Fibroblast of lung (primary cell): ENCODE measurements at regions not wholly inside any gene's neighbourhood (a gene's known extent, or its start where the extent isn't known, plus 50 kb on each side); places are given as distances from the start of the nearest gene placed in this dataset.

Source experiments
- DNase-seq, 2 donors: peaks; one replicate each; pipeline versions ENCODE4 v3.0.0 to v3.0.0-alpha.2; 2010; ENCODE audit warnings: low read depth in 2 of 2
- H2AFZ ChIP-seq: 2 replicates; pipeline ENCODE4 v1.5.1; 2012; ENCODE audit warnings: low read length, control low read depth, inconsistent platforms
- H3K27ac ChIP-seq: 2 replicates; pipeline ENCODE4 v1.5.1; 2011; ENCODE audit warnings: low read length, control low read depth; ENCODE audit not compliant: insufficient read depth
- H3K27me3 ChIP-seq: 2 replicates; pipeline ENCODE4 v1.5.1; 2011; ENCODE audit warnings: mild to moderate bottlenecking, low read length; ENCODE audit not compliant: control insufficient read depth, insufficient read depth
- H3K36me3 ChIP-seq: 2 replicates; pipeline ENCODE4 v1.5.1; 2011; ENCODE audit warnings: low read length; ENCODE audit not compliant: control insufficient read depth, insufficient read depth
- H3K4me1 ChIP-seq: 2 replicates; pipeline ENCODE4 v1.5.1; 2011; ENCODE audit warnings: low read length; ENCODE audit not compliant: control insufficient read depth, insufficient read depth; ENCODE audit errors: extremely low read depth
- H3K4me2 ChIP-seq: 2 replicates; pipeline ENCODE4 v1.5.1; 2011; ENCODE audit warnings: low read length, control low read depth; ENCODE audit not compliant: insufficient read depth; ENCODE audit errors: extremely low read depth
- H3K4me3 ChIP-seq, 4 experiments: fragments of 200-600 bp in 1 of 4; sonication (generic) in 1 of 4; replicated peaks in 1 of 4; 2 replicates each; pipeline ENCODE4 v1.5.1; 2011 to 2016; ENCODE audit warnings: low read length in 4 of 4, low read depth in 3 of 4, mild to moderate bottlenecking in 3 of 4, control low read depth in 2 of 4, inconsistent platforms in 1 of 4, mixed read lengths in 1 of 4; ENCODE audit not compliant: insufficient read depth in 1 of 4; ENCODE audit errors: control extremely low read depth in 1 of 4
- H3K79me2 ChIP-seq: 2 replicates; pipeline ENCODE4 v1.5.1; 2012; ENCODE audit warnings: mild to moderate bottlenecking, low read length, inconsistent platforms; ENCODE audit not compliant: control insufficient read depth, insufficient read depth
- H3K9ac ChIP-seq: 2 replicates; pipeline ENCODE4 v1.5.1; 2011; ENCODE audit warnings: mild to moderate bottlenecking, low read length, control low read depth; ENCODE audit not compliant: insufficient read depth
- H3K9me3 ChIP-seq: 2 replicates; pipeline ENCODE4 v1.5.1; 2012; ENCODE audit warnings: low read depth, low read length; ENCODE audit not compliant: control insufficient read depth, insufficient read depth
- H4K20me1 ChIP-seq: 2 replicates; pipeline ENCODE4 v1.5.1; 2011; ENCODE audit warnings: low read length; ENCODE audit not compliant: control insufficient read depth, insufficient read depth; ENCODE audit errors: extremely low read depth
- EZH2 ChIP-seq: IDR thresholded peaks from 2 replicates; pipeline ENCODE4 v1.5.1; 2012; ENCODE audit warnings: low read length, control low read depth, mild to moderate bottlenecking; ENCODE audit errors: missing control alignments
- TF ChIP-seq, protein P1 (sequence below), 2 donors: IDR thresholded peaks in 1 of 2; conservative IDR thresholded peaks in 1 of 2; 1 replicate in 1 of 2; 2 replicates in 1 of 2; pipeline ENCODE4 v1.5.1; 2011 to 2012; ENCODE audit warnings: low read length in 2 of 2, control low read depth in 1 of 2, inconsistent platforms in 1 of 2, low read depth in 1 of 2, mild to moderate bottlenecking in 1 of 2

DNA sequence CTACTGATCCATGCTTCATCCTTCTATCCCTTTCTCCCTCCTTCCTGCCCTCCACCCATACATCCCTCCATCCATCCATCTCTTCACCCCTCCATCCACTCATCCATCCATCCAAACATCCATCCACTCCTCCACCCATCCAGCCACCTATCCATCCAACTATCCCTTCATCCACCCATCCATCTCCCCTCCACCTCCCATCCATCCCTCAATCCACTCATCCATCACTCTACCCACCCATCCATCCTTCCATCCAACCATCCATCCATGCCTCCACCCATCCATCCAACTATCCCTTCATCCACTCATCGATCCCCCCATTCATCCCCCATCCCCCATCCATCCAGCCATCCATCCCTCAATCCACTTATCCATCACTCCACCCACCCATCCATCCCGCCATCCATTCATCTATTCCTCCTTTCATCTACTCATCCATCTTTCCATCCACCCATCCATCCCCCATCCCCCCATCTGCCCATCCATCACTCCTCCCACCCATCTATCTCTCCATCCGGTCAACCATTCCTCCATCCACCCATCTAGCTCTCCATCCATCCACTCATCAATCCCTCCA lies 132.4 kb upstream of the IQSEC1 start:
- Histone ChIP-seq H3K27ac (no peak overlapping the region), H2AFZ (no peak overlapping the region), H3K9me3 (no peaks in the 10 kb centered on the region), H3K4me3 (no peak overlapping the region), H3K36me3 (no peaks in the 10 kb centered on the region), H3K27me3 (no peaks in the 10 kb centered on the region), H3K4me1 (no peaks in the 10 kb centered on the region), H3K79me2 (no peaks in the 10 kb centered on the region), H3K9ac (no peak overlapping the region), H3K4me2 (no peak overlapping the region), H4K20me1 (no peaks in the 10 kb centered on the region)
- TF ChIP-seq, protein P1, sequence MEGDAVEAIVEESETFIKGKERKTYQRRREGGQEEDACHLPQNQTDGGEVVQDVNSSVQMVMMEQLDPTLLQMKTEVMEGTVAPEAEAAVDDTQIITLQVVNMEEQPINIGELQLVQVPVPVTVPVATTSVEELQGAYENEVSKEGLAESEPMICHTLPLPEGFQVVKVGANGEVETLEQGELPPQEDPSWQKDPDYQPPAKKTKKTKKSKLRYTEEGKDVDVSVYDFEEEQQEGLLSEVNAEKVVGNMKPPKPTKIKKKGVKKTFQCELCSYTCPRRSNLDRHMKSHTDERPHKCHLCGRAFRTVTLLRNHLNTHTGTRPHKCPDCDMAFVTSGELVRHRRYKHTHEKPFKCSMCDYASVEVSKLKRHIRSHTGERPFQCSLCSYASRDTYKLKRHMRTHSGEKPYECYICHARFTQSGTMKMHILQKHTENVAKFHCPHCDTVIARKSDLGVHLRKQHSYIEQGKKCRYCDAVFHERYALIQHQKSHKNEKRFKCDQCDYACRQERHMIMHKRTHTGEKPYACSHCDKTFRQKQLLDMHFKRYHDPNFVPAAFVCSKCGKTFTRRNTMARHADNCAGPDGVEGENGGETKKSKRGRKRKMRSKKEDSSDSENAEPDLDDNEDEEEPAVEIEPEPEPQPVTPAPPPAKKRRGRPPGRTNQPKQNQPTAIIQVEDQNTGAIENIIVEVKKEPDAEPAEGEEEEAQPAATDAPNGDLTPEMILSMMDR (conservative IDR thresholded peaks at IDR 0.05 in 1 of 2, IDR thresholded peaks at IDR 0.05 in 1 of 2; ENCODE audit: low read depth in 1 of 2, low read length in 2 of 2), result no peak
- TF ChIP-seq EZH2, result no peak
- DNase-seq, result no peak

DNA sequence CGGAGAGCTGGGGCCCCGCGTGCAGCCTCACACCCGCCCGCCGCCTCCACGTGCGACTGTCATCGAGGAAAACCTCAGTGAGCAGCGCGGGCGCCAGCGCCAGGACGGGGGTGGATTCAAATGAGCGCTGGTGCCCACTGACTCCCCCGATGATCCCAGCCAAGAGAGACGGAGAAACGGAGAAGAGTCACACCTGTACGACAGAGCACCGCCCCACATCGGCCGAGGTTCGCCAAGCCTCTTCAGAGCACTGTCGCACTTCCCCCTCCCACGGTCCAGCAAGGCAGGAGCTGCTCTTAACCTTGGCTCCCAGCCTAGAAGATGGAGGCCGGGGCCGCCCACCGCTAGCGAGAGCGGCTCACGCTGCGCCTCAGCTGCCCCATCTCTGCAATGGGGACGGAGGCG lies 130.9 kb upstream of the IQSEC1 start:
- H3K9ac ChIP-seq, result no peak overlapping the region
- no peaks in the 10 kb centered on the region for H4K20me1 ChIP-seq
- H3K9me3 ChIP-seq, result no peaks in the 10 kb centered on the region
- no peaks in the 10 kb centered on the region for H3K36me3 ChIP-seq
- H2AFZ ChIP-seq, result no peak overlapping the region
- no peak overlapping the region for H3K27ac ChIP-seq
- H3K4me1 ChIP-seq, result no peaks in the 10 kb centered on the region
- no peak for DNase-seq
- H3K79me2 ChIP-seq, result no peaks in the 10 kb centered on the region
- TF ChIP-seq EZH2, result no peak
- TF ChIP-seq, protein P1 (conservative IDR thresholded peaks at IDR 0.05 in 1 of 2, IDR thresholded peaks at IDR 0.05 in 1 of 2; ENCODE audit: low read depth in 1 of 2, low read length in 2 of 2), result no peak
- no peak overlapping the region for H3K4me3 ChIP-seq
- H3K27me3 ChIP-seq, result no peaks in the 10 kb centered on the region
- no peak overlapping the region for H3K4me2 ChIP-seq

DNA sequence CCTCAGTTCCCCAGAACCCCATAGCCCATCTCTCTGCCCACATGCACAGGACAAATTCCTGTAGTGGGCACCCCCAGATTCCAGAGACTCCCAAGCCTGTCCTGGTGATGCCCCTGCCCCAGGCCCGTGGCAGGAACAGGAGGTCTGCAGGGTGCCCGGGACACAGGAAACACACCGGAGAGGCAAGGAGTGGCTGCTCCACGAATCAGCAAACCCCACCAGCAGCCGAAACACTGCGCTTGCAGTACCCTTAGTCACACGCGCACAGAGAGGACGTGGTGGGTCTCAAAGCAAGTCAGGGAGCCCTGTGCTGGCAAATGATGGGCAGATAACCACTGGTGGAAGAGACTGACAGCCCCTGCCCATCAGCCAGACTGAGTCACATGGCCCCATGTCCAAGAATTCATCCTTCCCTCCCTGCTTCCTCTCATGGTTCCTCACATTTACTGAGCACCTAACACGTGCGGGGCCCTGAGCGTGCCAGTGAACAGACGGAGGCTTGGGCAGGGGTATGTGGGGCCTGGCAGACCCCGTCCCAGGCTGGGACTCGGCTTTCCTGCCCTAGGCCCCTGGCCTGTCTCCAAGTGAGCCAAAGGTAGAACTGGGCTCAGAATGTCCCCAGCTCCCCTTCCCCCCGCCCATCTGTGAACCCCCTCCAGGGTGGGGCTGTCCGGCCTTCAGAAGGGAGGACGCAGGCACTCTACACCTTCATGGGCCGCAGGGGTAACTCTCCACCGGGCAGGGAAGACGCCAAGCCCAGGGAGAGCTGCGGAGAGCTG lies 130.4 kb upstream of the IQSEC1 start:
- no peak for DNase-seq
- H3K4me3 ChIP-seq, result no peak overlapping the region
- no peaks in the 10 kb centered on the region for H4K20me1 ChIP-seq
- H3K9ac ChIP-seq, result no peak overlapping the region
- TF ChIP-seq, protein P1 (conservative IDR thresholded peaks at IDR 0.05 in 1 of 2, IDR thresholded peaks at IDR 0.05 in 1 of 2; ENCODE audit: low read depth in 1 of 2, low read length in 2 of 2), result no peak
- no peaks in the 10 kb centered on the region for H3K79me2 ChIP-seq
- H2AFZ ChIP-seq, result no peak overlapping the region
- no peaks in the 10 kb centered on the region for H3K27me3 ChIP-seq
- H3K4me2 ChIP-seq, result no peak overlapping the region
- H3K36me3 ChIP-seq, result no peaks in the 10 kb centered on the region
- no peak overlapping the region for H3K27ac ChIP-seq
- H3K4me1 ChIP-seq, result no peaks in the 10 kb centered on the region
- no peaks in the 10 kb centered on the region for H3K9me3 ChIP-seq
